Chondrocyte (in vitro differentiated cells): ENCODE measurements at regions not wholly inside any gene's neighbourhood (a gene's known extent, or its start where the extent isn't known, plus 50 kb on each side); places are given as distances from the start of the nearest gene placed in this dataset.
"Not testable (repeated sequence)": the region's sequence is repeated elsewhere in the genome, so short reads cannot be mapped to it uniquely, and the experiment has no call there.

Experiments used
- DNase-seq: peaks from one replicate; pipeline ENCODE4 v3.0.0; 2021; ENCODE audit warnings: mixed read lengths, low spot score
- H3K27ac Mint-ChIP-seq: one replicate; pipeline ENCODE4 v1.8.0; 2021; ENCODE audit warnings: mild to moderate bottlenecking, moderate library complexity, mixed read lengths; ENCODE audit not compliant: unreplicated experiment
- H3K27me3 Mint-ChIP-seq: 2 replicates; pipeline ENCODE4 v1.8.0; 2021; ENCODE audit warnings: low read depth, mixed read lengths
- H3K36me3 Mint-ChIP-seq: 2 replicates; pipeline ENCODE4 v1.8.0; 2021; ENCODE audit warnings: low read depth, mixed read lengths
- H3K4me1 Mint-ChIP-seq: 2 replicates; pipeline ENCODE4 v1.8.0; 2021; ENCODE audit warnings: low read depth, mild to moderate bottlenecking, mixed read lengths
- H3K4me3 Mint-ChIP-seq: one replicate; pipeline ENCODE4 v1.8.0; 2021; ENCODE audit warnings: mild to moderate bottlenecking, moderate library complexity, mixed read lengths; ENCODE audit not compliant: unreplicated experiment
- H3K9me3 Mint-ChIP-seq: 2 replicates; pipeline ENCODE4 v1.8.0; 2021; ENCODE audit warnings: low read depth, mixed read lengths
- CTCF ChIP-seq: fragments of 200-600 bp; sonication (generic); IDR thresholded peaks from 2 replicates; pipeline ENCODE4 v1.5.0; 2021; ENCODE audit warnings: antibody characterized with exemption, mild to moderate bottlenecking, moderate library complexity

GRCh38 chr3:69688400-69688799 lies 50.9 kb upstream of the MITF start:
- H3K27me3 Mint-ChIP-seq = peaks cover 10% of the 10 kb centered on the region
- TF ChIP-seq CTCF = no peak
- no peaks in the 10 kb centered on the region for H3K36me3 Mint-ChIP-seq
- no peak for DNase-seq
- H3K27ac Mint-ChIP-seq = no peak overlapping the region
- H3K4me3 Mint-ChIP-seq = no peak overlapping the region
- H3K4me1 Mint-ChIP-seq = peaks cover 20% of the 10 kb centered on the region
- H3K9me3 Mint-ChIP-seq = no peaks in the 10 kb centered on the region

GRCh38 chr3:69687641-69688040 lies 51.6 kb upstream of the MITF start:
- TF ChIP-seq CTCF = no peak
- DNase-seq = no peak
- no peak overlapping the region for H3K4me3 Mint-ChIP-seq
- peaks cover 10% of the 10 kb centered on the region for H3K27me3 Mint-ChIP-seq
- no peak overlapping the region for H3K27ac Mint-ChIP-seq
- H3K9me3 Mint-ChIP-seq = no peaks in the 10 kb centered on the region
- peaks cover 22% of the 10 kb centered on the region for H3K4me1 Mint-ChIP-seq
- no peaks in the 10 kb centered on the region for H3K36me3 Mint-ChIP-seq

GRCh38 chr3:69686056-69686455 lies 53.2 kb upstream of the MITF start:
- H3K27ac Mint-ChIP-seq = no peak overlapping the region
- H3K9me3 Mint-ChIP-seq = no peaks in the 10 kb centered on the region
- H3K4me1 Mint-ChIP-seq = peaks cover 21% of the 10 kb centered on the region
- no peaks in the 10 kb centered on the region for H3K36me3 Mint-ChIP-seq
- H3K27me3 Mint-ChIP-seq = peaks cover 10% of the 10 kb centered on the region
- no peak for TF ChIP-seq CTCF
- DNase-seq = no peak
- no peak overlapping the region for H3K4me3 Mint-ChIP-seq

DNA sequence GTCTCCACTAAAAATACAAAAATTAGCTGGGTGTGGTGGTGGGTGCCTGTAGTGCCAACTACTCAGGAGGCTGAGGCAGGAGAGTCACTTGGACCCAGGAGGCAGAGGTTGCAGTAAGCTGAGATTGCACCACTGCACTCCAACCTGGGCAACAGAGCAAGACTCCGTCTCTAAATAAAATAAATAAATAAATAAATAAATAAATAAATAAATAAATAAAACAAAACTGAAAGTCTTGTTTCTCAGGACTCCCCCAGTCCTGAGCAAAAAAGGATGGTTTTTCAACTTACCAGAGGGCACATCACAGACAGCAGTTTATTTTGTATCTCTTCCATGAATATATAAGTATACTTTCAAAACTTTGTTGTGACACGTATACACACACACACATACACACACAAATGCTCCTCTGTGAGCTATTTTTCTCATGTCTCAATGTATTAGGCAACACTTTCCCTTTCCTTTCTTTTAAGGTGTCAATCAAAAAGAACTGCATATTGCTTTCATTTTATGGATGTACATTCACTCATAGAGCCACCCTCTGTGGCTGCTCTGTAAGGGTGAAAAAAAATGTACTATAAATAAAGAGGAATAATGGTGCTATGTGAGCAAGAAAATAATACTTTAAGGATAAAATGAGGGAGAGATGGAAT lies 54.8 kb upstream of the MITF start:
- Mint-ChIP-seq H3K27ac (no peak overlapping the region), H3K4me1 (peaks cover 17% of the 10 kb centered on the region), H3K36me3 (no peaks in the 10 kb centered on the region), H3K27me3 (peaks cover 5% of the 10 kb centered on the region), H3K4me3 (no peak overlapping the region), H3K9me3 (no peaks in the 10 kb centered on the region)
- DNase-seq = no peak
- no peak for TF ChIP-seq CTCF

GRCh38 chr3:69683082-69683806 lies 56.0 kb upstream of the MITF start:
- Mint-ChIP-seq H3K4me3 (no peak overlapping the region), H3K9me3 (no peaks in the 10 kb centered on the region), H3K27ac (no peak overlapping the region), H3K36me3 (no peaks in the 10 kb centered on the region), H3K4me1 (peaks cover 17% of the 10 kb centered on the region), H3K27me3 (no peaks in the 10 kb centered on the region)
- DNase-seq = no peak
- TF ChIP-seq CTCF = no peak

- H3K4me1 Mint-ChIP-seq, H3K9me3 Mint-ChIP-seq, H3K27ac Mint-ChIP-seq, DNase-seq, H3K27me3 Mint-ChIP-seq, H3K4me3 Mint-ChIP-seq, H3K36me3 Mint-ChIP-seq: not testable (repeated sequence)
These were observed 61.8 kb upstream of the MITF start for GRCh38 chr3:69677456-69677855.
